ENCODE measurements at regions not wholly inside any gene's neighbourhood (a gene's known extent, or its start where the extent isn't known, plus 50 kb on each side); places are given as distances from the start of the nearest gene placed in this dataset.
"Not testable (repeated sequence)": the region's sequence is repeated elsewhere in the genome, so short reads cannot be mapped to it uniquely, and the experiment has no call there.

DNA sequence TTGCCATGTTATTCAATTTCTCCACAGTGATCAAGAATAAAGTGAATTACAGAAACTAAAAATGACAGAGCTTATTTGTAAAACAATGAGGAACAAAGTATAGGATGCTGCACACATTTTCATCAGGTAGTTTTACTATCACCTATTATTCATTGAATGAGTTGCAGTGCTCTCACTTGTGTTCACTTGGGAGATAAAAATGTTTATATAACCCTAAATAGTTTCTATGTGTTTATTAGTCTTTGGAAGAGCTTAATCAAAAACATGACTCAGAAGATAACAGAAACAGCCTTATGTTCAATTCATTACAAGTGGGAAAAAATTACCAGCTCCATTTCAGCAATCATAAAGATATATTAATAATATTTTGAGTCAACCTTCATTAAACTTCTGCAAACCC, 796.2 kb downstream of the SLITRK1 start:
- FAIRE-seq: no peak

DNA sequence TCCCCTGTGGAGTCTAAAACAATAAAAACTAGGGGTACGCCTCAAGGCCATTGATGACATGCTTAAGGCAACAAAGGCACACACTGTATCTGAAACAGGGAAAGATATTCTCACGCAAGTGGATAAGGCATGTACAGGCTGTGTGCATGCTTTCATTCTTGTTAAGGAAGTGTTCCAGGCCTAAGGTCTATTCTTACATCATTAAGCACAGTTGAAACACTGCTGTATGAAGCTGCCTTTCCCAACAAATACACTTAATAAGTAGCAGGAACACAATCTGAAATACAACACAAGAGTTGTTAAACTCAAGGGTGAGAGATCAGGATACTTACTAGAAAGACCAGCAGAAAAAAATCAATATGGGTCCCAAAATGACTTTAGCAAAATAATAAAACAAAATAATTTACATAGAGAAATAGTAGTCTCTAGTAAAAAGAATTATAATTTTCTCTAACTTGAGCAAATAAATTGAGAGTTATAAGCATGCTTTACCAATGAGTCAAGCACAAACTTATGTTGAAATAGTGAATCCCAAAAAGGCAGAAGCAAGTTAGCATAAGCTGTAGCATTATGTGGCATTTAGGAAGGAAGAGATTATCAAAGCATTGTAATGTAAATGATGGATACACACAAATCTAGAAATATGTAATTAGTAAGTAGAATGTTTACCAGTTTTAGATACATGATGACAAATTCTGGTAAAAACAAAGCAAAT, 796.9 kb downstream of the SLITRK1 start:
- FAIRE-seq: no peak

DNA sequence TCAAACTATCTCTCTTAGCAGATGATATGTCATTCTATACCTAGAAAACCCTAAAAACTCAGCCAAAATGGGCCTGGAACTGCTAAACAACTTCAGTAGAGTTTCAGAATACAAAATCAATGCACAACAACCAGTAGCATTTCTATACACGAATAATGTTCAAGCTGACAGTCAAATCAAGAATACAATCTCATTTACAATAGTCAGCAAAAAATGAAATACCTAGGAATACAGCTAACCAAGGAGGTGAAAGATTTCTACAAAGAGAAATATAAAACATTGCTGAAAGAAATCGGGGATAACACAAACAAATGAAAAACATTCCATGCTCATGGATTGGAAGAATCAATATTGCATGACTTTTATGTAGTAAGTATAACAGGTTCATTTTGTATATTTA, 804.8 kb downstream of the SLITRK1 start:
- no peak for FAIRE-seq

DNA sequence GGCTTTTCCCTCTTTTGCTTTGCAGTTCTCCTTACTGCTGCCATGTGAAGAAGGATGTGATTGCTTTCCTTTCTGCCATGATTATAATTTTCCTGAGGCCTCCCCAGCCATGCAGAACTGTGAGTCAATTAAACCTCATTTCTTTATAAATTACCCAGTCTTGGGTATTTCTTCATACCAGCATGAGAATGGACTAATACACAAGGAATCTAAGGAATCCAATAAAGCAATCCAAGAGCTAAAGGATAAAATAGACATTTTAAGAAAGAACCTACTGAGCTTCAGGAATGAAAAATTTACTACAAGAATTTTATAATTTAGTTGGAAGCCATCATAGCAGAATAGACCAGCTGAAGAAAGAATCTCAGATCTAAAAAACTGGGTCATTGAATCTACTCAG, 808.3 kb downstream of the SLITRK1 start:
- not testable (repeated sequence) for FAIRE-seq

DNA sequence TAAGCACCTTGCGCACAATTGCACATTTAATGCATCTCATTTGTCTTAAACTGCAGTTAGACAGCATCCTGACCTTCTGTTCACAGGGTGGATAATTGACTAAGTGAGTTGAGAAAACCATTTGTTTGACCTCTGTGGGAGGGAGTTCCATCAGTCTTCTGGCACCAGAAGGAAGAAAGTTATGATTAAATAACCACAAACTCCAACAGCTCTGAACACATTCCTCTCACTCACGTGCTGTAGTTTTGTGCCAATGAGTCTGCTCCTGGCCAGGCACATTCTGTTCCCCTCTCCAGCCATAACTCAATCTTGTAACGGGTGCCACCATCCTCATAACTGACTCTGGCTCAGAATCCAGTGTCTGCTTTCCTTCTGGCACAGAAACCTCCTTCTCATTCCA, 817.2 kb downstream of the SLITRK1 start:
- FAIRE-seq: no peak

DNA sequence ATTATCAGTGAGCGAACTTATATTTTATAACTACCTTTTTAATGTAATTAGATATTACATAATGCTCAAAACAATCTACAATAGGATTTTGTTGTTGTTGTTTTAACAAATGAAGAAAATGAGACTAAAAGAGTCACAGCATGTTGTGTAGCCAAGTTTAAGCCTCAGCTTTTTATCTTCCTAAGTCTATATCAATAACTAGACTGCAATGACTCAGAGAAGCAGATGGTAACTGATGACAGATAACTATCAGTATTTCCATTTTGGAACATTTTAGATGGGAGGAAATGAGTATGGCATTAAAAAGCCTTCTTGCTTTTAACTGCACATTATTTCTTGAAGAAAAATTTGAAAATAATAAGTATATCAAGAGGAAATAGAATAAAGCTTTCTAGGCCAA, 825.2 kb downstream of the SLITRK1 start:
- no peak for FAIRE-seq

DNA sequence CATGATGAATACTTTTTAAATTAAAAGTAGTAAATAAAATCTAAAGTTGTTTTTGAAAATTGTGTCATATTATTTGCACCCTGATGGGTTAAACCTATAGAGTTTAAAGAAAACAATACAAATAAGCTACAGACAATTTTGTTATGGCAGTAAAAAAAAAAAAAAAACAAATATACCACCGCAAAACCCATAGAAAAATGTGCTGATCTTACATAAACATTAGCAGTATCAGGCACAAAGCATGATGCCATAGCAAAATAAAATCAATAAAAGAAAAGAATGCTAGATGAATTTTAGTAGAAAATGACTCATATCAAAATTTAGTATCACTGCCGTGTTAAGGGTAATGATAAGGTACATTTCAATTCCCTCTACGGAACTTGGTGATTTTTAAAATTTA, 826.0 kb downstream of the SLITRK1 start:
- FAIRE-seq: no peak

DNA sequence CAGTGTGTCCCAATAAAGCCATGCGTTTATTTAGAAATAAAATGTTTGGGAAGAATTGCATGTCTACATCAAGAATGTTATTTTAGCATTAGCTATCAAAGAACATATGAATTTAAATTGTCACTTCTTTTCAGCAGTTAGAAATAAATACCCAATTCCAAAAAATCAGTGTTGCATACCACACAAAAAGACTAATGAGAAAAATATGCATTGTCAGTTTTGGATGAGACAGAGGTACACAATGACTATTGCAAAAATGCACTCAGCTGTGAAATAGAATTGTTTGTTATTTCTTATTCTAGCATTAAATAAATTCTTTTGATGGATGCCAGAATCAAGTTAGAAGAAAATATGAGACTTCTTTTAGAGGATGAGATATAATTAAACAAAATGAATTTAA, 833.9 kb downstream of the SLITRK1 start:
- FAIRE-seq: no peak

DNA sequence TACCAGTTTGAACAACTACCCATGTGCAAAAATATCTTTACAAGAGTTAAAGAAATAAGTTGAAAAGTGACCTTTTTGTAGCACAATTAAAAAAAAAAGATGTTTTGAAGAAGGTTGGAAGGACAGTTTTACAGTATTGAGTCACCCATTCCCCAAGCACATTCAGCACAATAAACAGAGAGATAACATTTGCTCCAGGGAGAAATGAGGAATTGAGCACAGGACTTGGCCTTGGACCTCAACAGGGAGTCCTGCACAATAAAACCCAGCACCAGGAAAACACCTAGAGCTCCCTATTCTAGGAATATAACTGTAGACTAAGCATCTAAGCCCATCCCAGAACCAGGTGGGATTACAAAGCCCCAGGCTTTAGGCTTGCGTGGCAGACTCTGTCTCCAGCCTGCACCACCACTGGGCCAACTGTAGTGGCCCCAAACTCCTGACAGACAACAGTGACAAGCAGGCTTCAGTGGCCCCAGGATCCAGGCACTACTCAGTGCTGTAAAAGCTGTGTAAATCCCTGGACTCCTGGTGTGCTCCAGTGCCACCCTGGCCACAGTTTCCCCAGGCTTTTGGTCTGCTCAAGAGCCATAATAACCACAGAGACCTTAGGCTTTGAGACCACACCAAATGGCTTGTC, 857.2 kb downstream of the SLITRK1 start:
- FAIRE-seq: no peak

DNA sequence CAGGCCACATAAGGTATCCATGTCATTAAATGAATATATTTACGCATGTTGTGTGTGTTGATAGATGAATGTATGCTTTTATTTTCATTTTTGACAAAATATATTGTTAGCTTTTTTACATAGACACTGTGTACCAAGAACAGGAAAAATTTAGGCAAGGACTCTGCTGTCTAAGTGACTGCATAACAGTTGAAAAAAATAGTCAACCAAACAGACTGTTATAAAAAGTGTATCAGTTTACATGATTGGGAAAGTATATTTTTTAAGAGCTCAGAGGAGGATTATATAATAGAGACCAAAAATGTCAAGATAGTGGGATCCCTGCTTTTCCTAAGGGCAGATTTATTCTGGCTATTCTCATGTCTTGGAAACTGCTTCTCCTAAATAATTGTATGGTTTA, 858.0 kb downstream of the SLITRK1 start:
- FAIRE-seq: no peak

DNA sequence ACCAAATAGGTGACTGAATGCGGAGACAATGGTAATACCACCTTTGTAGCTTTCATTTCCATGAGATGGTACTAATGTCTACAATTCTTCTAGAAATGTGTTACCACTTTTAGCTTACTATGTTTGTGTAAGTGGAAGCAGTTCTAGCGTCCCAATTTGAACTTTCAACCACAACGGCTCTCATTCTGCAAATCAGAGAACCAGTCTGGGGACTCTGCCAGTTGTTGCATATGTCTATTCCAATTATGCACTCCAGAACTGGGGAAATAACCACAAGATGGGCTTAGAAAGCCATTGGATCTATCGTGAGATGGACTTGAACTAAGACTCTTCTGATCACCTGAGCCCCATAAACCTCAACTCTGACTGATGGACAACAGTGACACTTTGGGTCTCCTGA, 862.3 kb downstream of the SLITRK1 start:
- FAIRE-seq: no peak

DNA sequence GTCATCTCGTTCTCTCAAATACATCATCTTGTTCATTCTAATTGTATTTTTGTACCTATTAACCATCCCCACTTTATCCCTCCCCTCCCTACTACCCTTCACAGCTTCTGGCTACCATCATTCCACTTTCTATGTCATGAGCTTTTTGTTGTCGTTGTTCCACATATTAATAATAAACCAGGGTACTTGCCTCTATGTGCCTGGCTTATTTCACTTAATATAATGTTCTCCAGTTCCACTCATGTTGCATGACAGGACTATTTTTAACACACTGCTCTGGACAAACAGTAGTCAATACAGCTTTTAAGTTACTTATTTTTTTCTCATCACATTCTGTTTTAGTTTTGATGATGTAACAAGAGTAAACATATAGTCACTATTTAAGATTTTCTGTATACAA, 872.3 kb downstream of the SLITRK1 start:
- FAIRE-seq: no peak

DNA sequence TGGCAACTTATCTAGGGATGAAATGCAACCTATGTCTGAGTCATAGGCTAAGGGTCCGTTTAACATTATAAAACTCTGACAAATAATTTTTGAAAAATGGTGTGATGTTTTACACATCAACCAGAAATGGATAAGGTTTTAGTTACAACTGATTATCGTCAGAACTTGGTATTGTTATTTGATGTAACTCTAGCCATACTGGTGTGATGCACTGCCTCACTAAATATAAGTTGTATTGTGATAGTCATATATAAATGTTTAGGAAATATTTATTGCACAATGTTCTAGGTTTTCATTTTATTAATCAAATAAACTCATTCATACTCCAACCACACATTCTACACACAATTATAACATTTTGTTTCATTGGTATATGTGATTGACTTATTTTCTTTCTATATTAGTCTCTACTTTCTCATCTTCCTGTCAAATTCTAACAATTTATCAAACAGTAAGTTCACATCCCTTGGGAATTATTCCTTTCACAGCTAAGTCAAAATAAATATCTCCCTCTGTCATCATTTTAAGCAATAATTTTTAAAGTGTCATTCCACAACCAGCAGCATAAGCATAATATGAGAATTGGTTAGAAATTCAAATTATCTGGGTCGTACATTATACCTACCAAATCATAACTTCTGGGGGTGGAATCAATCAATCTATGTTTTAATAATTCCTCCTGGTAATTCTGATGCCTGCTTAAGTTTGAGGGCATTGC, 873.9 kb downstream of the SLITRK1 start:
- no peak for FAIRE-seq

DNA sequence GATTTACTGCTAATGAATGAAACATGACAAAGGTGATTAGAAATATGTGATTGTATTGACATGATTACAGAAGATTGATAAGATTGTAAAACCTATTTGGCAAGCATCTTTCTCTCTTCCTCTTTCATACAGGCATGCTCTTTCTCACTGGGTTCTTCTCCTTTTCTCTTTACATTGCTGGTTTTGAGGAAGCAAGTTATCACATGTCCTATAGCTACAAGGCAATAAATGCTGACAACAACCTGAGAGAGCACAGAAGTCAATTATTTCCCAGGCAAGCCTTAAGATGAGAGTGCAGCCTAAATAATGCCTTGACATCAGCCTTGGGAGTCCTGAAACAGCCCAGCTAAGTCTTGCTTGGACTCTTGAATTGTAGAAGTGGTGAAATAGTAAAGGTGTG, 875.0 kb downstream of the SLITRK1 start:
- FAIRE-seq: no peak

DNA sequence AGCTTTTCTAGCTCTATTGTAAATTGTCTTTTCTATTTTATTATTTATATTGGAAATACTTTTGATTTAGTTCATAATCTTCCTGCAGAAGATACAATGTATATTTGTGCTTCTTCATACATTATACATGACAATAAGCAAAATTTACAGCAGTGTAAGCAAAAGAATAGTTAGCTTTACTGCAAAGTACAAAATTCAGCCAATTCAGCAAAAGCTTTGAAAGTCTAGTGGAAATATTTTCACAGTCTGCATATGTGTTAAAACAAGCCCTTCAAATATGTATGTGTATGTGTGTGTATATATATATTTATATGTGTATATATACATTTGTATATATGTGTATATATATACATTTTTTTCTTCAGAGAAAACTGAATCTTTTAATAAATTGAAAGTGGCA, 879.1 kb downstream of the SLITRK1 start:
- no peak for FAIRE-seq

DNA sequence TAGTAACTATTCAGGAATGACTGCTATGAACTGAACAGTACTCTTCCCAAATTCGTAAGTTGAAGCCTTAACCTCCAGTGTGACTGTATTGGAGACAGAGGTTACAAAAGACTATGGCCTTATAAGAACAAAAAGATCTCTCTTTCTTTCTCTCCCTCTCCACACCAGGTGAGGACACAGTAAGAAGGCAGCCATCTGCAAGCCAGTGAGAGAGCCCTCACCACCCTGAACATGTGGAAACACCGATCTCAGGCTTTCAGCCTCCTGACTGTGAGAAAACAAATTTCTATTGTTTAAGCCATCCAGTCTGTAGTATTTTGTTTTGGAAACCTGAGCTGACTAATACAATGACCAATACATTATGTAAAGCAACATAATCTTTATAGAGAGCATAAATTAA, 888.9 kb downstream of the SLITRK1 start:
- FAIRE-seq: no peak

DNA sequence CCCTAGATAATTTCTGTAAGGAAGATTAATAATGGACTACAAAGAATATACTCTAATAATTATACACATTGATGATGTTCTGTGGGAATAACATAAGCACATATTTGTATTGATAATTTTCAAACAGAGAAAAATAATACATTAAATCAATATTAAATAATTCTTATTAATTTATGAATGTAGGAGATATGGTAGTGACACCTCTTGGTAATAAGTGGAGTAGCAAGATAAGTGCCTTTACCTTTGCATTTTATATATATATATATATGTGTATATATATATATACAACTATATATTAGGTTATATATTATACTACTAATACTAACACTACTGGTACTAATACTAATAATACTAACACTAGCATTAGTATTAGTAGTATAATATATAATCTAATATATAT, 905.8 kb downstream of the SLITRK1 start:
- no peak for FAIRE-seq

DNA sequence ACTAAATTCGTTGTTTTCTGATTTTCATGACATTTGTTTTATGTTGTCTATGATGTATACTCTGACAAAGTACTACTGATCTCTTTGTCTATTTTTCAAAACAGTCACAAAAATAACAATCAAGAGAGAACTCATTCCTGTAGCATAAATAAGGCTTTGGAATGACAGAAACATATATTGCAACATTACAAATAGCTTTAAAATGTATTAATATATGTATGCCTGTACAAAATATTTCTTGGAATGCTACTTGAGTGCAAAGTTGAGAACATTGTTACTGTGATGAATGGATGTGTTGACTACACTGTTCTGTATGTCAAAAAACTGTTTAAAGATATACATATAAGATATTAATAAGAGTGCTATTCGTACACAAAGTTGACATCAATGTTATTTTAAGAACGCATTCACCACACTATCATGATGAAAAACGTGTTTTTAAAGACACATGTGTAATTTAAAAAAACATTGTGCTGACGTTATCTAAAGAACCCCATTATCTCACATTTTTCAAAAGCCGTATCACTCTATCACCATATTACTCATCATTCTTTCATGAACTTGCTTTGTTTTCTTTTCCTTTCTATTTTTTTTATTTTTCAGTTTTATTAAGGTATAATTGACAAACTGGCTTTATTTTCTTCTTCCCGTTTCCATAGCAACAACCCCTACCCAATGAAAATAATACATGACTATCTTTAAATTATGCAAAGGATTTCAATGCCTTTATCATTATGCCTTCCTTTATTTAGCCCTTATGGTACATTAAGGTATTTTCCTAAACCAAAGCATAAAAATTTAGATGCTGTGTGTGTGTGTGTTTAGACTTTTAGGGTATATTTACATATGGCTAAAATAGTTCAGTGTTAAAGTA, 918.8 kb downstream of the SLITRK1 start:
- FAIRE-seq: no peak

DNA sequence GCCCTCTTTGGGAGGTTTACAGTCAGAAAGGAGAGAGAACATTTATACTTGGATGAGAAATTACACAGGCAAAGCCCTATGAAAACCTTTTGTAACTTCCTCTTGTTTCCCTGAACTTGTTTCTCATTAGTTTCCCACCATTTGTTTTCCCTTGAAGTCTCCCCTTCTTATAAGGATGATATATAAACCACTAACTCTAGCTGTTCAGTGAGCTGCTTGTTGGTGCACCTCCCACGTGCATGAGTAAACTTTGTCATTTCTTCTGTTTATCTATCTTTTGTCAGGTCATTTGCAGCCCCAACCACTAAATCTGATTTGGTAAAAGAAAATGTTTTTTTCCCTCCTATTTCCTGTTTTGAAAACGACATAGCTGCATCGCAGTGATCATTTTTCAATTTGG, 919.9 kb downstream of the SLITRK1 start:
- no peak for FAIRE-seq

DNA sequence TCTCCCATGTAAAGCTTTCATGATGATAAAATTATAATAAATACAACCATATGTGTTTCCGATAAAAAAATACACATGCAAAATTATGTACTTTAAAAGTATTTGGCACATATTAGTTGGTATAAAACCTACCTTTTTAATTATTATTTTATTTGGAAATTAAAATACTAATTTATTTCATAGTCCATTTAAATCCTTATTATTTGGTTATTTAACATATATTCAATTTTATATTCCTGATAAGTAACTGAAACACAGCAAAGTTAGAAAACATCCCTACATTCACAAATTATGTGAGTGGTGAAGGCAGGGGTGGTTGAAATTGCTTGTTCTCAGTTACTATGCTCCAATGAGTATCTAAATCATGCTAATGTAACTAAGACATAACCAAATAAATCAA, 920.5 kb downstream of the SLITRK1 start:
- FAIRE-seq: no peak

DNA sequence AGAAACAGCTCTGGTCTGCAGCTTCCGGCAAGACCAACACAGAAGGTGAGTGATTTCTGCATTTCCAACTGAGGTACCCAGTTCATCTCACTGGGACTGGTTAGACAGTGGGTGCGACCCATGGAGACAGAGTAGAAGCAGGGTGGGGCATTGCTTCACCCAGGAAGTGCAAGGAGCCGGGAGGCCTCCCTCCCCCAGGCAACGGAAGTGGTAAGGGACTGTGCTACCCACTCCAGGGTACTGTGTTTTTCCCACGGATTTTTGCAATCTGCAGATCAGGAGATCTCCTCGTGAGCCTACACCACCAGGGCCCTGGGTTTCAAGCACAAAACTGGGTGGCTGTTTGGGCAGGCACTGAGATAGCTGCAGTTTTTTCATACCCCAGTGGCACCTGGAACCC, 929.9 kb downstream of the SLITRK1 start:
- not testable (repeated sequence) for FAIRE-seq

DNA sequence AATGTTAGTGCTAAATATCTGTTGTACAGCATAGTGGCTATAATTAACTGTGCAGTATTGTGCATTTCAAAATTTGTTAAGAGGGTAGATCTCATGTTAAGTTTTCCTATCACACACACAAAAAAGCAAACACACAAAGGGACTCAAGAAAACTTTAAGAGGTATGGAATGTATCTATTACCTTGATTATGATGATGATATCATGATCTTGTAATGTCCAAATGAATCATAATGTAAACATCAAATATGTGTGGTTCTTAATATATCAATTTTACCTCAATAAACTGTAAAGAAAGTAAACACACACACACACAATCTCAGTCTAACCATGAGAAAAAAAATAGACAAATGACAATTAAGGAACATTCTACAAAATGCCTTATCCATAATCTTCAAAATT, 934.6 kb downstream of the SLITRK1 start:
- no peak for FAIRE-seq

DNA sequence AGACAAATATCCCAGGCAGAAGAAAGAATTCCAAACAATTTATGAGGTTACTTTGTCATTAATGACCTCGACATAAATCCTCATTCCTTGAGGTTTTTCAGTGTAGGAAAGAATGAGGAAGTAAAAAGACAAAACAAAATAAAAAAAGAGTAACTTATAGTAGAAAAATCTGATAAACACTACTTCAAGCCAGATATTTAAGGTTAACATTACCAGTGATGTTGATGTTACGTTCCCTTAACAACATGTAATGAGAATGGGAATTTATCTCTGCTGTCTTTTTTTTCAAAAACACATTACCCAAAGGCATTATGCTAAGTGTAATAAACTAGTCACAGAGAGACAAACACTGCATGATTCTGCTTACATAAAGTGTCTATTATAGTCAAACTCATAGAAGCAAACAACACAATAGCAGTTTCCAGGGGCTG, 935.1 kb downstream of the SLITRK1 start:
- no peak for FAIRE-seq
